NCI-H446 treated with DMSO at 0.1 percent for 48 hours (cell line): ENCODE measurements at regions not wholly inside any gene's neighbourhood (a gene's known extent, or its start where the extent isn't known, plus 50 kb on each side); places are given as distances from the start of the nearest gene placed in this dataset.
"Not testable (repeated sequence)": the region's sequence is repeated elsewhere in the genome, so short reads cannot be mapped to it uniquely, and the experiment has no call there.

Experiments used
- DNase-seq: peaks from one replicate; lab custom pipeline; 2025; lab: John Stamatoyannopoulos, UW

- no peak for DNase-seq
These were observed 412.6 kb upstream of the RUNX1 start for GRCh38 chr21:35461700-35462099.

DNA sequence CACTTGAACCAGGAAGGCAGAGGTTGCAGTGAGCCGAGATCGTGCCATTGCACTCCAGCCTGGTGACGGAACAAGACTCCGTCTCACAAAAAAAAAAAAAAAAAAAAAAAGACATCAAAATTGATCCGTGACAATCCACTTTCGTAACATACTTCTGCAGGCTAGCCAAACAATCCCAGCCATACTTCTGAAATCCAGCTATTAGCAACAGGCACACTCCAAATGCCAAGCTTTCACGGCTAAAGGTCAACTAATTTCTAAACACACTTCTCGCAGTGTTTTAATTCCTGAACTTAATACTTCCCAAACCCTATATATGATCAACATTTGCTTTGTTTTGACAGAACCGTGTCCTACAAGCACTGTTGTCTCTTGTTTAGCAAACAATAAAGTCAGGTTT, 411.3 kb upstream of the RUNX1 start:
- DNase-seq = no peak

DNA sequence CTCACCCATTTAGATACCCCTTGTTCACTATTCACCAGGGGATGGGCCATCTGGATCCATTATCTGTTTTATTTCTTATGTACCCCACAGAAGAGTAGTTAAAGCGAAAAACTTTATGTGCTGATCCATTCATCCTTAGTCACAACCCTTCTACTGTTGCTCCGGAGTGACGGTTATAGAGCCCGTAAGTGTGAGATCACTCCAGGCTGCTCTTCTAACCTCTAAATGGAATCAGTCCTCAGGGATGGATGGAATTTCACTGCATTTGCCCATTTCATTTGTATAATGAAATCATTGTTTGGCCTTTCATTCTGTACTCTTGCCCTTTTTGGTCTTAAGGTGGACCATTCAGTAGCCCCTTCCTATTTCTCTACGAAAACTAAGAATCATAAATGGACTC, 409.3 kb upstream of the RUNX1 start:
- no peak for DNase-seq

DNA sequence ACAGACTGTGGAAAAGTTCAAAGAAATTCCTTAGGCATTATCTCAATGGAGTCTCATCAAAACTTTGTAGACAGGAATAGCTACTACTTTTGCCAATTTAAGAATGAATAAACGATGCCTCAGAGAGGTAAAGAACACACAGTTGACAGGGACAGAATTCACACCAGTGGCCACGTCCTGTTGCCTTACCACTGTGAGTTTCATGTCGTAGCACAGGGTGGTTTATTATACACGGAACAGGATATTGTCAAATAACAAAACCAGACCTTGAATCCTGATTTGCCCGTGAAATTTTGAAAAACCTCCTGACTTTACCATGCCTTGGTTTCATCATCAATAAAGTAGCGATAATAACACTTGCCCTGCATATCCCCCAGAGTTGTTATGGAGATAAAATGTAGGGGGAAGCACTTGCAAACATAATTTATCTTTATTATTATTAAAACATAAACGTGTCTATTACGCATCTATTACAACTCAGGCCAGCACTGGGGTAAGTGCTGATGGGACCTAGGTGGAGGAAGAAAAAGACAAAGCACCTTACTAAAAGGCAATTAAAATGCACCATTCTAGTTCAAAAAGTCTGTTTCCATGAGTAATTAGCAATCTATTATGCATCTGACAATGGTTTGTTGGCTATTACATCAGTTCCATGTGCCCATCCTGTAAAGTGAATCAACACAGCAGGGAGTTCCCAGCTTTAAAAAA, 408.1 kb upstream of the RUNX1 start:
- no peak for DNase-seq

- DNase-seq = no peak
These were observed 402.2 kb upstream of the RUNX1 start for GRCh38 chr21:35451276-35451675.

DNA sequence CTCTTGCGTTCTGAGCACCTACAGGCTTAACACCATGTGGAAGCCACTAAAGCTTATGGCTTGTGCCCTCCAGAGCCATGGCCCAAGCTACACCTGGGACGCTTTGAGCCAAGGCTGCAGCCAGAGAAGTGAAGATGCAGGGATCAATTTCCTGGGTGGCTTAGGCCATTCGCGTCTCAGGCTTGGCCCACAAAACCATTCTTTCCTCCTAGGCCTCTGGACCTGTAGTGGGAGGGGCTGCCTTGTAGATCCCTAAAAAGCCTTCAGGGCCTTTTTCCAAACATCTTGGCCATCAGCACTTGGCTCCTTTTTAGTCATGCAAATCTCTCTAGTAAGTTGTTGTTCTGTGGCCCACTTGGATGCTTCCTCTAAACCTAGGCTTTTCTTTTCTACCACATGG, 401.7 kb upstream of the RUNX1 start:
- no peak for DNase-seq

- no peak for DNase-seq
These were observed 400.7 kb upstream of the RUNX1 start for GRCh38 chr21:35449846-35450245.

- DNase-seq = no peak
These were observed 399.9 kb upstream of the RUNX1 start for GRCh38 chr21:35448876-35449599.

GRCh38 chr21:35444391-35444790, 395.3 kb upstream of the RUNX1 start:
- no peak for DNase-seq

DNA sequence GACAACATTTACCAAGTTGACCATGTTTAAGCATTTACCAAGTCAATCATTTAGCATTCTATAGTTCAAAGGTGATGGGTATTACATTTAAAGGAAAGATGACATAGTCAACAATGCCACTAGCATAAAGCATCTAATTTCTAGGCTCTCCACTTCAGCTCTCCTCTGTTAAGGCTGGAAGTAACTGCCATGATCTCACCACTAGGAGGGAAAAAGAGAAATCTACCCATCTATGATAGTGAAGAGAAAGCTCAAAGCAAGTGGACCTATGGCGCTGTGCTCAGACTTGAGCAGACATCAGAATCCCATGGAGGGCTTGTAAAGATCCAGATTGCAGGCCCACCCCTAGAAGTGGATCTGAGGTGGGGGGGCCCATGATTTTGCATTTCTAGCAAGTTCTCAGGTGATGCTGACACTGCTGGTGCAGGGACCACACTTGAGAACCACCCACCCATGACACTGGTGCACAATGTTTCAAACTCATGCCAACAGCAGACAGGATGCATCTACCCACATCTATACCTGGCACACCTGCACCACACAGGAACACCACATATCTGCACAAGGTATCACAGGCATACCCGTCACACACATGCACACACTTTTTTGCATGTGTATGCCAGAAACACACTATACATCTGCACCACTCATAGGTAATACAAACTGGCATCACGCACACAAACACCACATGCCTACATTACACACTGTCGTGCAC, 392.9 kb upstream of the RUNX1 start:
- no peak for DNase-seq

GRCh38 chr21:35438643-35439404, 389.7 kb upstream of the RUNX1 start:
- DNase-seq = no peak

DNA sequence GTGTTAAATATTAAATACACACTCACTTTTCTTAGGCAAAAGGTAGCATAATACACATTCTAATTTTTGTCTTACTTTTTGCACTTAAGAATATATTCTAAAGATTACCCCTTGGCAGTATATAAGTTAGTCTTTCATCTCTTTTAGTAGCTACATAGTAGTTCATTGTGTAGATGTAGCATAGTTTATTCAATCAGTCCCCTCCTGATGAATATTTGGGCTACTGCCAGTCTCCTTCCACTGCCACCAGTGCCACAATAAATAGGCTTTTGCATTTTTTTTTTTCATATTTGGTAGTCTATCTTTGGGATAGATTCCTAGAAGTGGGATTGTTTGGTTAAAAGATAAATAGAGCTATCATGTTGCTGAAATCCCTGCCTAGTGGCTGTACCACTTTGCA, 388.8 kb upstream of the RUNX1 start:
- no peak for DNase-seq

DNA sequence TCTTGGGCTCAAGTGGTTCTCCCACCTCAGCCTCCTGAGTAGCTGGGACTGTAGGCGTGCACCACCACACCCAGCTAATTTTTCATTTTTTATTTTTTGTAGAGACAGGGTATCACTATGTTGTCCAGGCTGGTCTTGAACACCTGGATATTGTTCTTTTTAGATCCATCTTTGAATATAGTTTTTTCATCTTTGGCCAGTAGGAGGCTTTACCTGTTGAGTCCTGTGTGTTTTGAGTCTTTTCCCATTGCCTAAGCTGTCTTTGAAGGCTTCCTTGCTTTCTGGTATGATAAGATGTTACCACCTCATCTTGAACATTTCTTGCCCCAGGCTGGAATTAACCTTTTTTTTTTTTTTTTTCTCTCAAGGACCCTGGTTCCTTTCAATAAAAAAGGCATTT, 387.8 kb upstream of the RUNX1 start:
- DNase-seq = no peak

DNA sequence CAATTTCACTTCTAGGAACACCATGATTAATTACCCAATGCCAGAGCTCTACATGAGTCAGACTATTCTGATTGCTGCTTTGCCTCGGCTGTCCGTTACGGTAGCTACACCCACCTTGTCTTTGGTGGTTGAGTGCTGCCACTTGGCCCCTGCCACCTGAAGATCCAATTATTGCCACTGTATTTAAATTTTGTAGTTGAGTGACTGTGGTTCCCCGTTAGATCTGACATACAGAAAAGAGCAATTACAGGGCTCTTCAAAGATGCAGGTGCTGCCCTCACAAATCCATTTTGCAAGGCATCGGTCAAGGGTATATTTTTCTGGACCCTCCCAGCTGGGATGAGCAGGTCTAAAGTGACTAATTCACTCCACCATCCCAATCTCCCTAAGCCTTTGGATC, 383.5 kb upstream of the RUNX1 start:
- not testable (repeated sequence) for DNase-seq

DNA sequence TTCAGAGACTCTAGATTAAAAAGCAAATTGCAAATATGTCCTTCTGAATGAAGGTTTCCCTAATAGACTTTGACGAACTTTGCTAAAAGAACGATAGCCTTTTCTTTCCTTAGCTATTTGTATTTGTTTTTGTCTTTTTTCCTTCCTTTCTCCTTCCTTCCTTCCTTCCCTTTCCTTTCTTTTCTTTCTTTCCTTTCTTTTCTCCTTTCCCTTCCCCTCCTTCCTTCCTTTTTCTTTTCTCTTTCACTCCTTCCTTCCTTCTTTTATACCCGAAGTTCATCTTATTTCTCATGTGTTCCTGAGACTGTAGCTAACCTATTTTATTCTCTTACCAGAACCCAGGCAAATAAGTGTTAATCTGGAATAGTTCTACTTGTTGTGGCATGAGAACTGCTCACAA, 381.2 kb upstream of the RUNX1 start:
- no peak for DNase-seq

DNA sequence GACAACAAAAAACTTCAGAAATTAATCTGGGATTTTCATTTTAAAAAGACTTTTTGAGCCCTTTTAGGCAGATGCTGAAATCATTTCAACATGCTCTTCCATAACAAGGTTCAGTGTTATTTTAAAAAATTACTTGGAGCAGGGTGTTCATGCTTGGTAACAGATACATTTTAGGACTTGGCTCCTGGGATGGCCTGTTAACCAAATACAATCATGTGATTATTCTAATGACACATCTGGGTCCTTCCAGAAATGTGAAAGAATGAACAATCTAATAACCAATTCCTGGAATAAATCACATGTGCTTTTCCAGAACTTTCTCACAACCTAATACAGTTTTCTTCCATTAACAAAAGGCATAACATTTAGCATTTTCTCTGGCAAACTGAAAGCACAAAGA, 379.8 kb upstream of the RUNX1 start:
- DNase-seq = no peak

- no peak for DNase-seq
These were observed 379.4 kb upstream of the RUNX1 start for GRCh38 chr21:35428489-35428888.

DNA sequence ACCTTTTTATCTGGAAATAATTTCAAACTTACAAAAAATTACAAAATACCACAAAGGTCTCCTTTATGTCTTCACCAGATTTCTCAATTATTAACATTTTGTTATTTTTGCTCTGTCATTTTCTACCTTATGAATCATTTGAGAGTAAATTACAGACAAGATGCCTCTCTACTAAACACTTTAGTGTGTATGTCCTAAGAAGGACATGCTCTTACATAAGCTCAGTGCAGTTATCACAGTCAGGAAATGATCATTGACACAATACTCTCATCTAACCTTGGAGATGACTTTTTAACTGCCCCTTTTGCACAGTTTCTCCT, 378.9 kb upstream of the RUNX1 start:
- no peak for DNase-seq

DNA sequence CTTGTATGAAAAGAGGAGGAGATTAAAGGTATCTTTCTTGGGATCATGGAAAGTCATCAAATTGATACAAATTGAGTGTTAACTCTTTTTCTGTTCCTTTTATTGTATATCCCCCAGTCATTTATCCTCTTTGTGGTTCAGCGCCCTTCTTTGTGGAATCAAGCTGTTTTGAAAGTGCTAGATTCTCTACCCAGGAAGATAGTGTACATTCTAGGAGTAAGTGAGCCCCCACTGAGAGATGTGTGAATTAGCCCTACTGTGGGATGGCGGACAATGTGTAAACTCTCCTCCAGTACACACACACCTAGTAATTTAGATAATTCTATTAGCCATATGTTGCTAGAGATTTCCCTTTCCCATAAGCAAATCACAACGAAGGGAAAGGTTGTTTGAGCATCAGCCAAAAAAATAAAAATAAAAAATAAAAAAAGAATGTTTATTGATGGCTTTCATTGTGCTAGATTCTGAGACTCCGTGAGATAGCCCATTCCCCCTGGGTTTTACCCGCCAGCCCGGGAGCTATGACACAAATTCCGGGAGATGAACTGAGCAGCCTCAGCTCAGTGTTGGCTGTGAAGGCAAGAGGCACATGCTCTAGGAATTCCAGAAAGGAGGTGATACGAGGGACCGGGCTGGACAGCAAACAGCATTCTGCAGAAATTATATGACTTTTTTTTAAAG, 378.4 kb upstream of the RUNX1 start:
- DNase-seq = no peak

DNA sequence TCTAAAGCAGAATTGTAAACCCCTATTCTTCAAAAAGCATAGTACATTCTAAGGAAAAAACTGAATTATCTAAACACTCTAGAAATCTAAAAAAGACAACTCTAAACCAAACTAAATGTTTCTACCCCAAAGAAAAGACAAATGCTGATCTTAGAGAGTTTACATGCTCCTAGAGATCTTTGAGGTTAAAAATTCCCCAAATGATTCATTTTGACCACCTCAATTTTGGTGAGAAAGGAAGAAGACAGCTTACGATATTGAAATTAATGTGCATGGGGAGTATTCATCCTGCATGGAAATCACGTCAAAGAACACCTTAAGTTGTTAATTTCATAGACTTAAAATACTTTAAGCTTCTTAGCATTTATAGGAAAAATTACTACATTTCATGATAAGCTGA, 377.8 kb upstream of the RUNX1 start:
- DNase-seq = no peak

- no peak for DNase-seq
These were observed 377.4 kb upstream of the RUNX1 start for GRCh38 chr21:35426469-35426868.

- no peak for DNase-seq
These were observed 375.0 kb upstream of the RUNX1 start for GRCh38 chr21:35424122-35424521.
